GM19238 (cell line): ENCODE measurements at regions not wholly inside any gene's neighbourhood (a gene's known extent, or its start where the extent isn't known, plus 50 kb on each side); places are given as distances from the start of the nearest gene placed in this dataset.
"Not testable (repeated sequence)": the region's sequence is repeated elsewhere in the genome, so short reads cannot be mapped to it uniquely, and the experiment has no call there.

Experiments
- DNase-seq: peaks from one replicate; pipeline ENCODE4 v3.0.0; 2011; ENCODE audit warnings: low spot score; ENCODE audit not compliant: insufficient read length

DNA sequence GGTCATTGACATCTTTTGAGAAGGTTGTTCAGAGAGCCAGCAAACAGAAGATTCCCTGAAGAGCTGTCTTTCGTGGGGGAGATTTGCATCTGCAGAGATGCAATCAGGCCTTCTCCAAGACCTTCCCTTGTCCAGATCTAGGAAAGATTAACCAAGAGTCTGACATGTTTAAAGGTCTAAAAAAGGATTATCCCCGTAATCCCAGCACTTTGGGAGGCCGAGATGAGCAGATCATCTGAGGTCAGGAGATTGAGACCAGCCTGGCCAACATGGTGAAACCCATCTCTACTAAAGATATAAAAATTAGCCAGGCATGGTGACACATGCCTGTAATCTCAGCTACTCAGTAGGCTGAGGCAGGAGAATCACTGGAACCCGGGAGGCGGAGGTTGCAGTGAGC is 169.6 kb upstream of the IRF2BP2 start:
- not testable (repeated sequence) for DNase-seq

DNA sequence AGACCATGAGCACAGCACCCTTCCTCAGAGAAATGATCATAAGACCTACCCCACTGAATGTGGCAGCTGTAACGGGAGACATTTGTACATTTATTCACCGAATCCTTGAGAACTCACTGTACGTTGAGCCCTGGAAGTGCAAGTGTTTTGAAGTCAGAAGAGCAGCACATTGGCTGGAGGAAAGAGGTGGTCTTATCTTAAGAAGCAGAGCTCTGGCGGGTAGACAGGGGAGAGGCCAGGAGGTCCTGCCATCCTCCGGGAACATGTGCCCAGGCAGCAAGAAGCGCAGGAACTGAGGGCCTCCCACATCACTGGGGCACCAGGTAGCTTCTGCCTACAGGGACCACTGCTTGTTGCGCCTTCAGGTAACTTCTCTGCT is 169.2 kb upstream of the IRF2BP2 start:
- no peak for DNase-seq

DNA sequence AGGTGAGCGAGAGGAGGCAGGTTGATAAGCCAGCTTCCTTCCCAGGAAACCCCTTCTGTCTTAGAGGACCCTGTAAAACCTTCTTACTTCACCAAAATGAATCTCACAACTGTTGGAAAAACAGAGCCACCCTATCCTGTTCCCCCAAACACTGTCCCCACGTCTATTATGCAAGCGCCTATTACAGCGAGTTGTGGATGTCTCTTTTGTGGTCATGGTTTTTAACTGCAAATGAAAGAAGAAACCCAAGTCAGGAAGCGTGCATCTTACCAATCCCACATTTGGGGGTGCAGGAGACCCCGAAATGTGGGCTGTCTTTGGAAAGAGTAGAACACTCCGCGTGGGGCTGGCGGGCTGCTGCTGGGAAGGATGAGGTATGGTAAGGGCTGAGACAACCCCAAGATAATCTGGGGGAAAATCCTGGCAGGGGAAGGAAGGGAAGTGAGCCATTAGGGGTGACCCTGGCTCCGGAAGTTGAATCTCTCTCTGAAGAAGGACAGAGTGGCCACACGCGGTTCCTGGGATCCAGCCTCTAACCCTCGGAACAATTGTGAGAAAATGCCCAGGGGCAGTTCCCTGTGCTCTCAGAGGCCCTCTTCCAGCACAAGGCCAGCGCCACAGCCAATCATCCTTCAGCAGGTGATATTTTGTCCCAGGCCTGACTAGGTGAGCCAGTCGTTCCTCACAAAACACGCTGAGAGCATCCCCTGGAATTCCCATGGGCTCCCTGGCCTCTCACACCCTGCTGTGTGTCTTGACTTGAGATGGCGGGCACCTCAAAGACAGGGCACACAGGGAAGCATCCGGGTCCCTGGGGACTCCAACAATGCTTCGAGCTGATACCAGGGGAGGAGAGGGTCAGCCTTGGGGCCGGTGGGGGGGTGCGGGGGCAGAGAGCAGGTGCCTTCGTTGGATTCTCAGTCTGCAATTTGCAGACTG is 168.5 kb upstream of the IRF2BP2 start:
- no peak for DNase-seq

DNA sequence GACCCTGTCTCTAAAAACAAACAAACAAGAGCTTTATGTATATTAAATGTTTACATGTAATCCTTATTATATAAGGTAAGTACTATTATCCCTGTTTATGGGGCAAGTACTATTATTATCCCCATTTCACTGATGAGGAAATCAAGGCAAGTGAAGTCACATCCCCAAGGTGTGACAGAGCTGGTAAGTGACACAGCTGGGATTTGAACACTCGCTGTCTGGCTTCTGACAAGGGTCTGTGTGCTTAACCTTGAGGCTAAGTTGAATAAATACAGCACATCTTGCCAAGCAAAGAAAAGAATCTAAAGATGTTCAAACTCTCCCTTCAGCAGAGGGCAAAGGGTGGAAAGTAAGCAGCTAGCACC is 167.9 kb upstream of the IRF2BP2 start:
- DNase-seq = no peak

DNA sequence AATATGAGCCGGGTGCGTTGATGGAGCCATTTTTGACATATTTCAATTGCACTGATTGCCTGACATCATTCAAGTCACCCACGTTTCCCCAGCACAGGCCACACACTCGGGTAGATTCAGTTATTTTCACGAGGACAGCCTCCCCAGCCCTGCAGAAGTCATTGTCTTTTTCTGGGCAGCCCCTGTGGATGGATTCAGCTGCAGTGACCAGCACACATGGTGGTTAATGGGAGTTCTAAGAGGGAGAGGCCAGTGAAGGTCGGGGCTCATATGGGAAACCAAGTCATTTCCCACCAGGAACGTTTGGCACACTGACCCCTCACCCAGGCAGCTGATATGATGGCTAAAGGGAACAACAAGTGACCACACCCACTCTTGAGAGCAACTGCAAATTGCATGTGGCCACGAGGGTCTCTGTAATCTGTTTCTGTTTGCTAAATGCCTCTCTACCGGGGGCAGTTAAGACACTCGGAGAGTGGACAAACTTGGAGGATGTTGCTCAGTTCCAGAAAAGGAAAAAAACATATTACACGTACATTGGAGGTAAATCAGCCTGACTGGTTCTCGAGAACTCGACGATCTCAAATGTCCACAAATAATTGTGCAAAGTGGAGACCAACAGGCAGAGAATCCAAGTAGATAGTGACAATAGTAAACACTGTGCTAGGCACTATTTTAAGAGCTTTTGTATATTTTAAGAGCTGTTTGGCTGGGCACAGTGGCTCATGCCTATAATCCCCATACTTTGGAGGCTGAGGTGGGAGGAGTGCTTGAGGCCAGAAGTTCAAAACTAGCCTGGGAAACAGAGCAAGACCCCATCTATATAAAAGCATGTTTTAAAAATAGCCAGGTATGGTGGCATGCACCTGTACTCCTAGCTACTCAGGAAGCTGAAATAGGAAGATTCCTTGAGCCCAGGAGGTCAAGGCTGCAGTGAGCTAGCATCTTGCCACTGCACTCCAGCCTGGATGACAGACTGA is 167.2 kb upstream of the IRF2BP2 start:
- no peak for DNase-seq

GRCh38 chr1:234776256-234776875 is 166.4 kb upstream of the IRF2BP2 start:
- DNase-seq = no peak

GRCh38 chr1:234775477-234776246 is 165.7 kb upstream of the IRF2BP2 start:
- DNase-seq = no peak

GRCh38 chr1:234774971-234775370 is 165.0 kb upstream of the IRF2BP2 start:
- no peak for DNase-seq

DNA sequence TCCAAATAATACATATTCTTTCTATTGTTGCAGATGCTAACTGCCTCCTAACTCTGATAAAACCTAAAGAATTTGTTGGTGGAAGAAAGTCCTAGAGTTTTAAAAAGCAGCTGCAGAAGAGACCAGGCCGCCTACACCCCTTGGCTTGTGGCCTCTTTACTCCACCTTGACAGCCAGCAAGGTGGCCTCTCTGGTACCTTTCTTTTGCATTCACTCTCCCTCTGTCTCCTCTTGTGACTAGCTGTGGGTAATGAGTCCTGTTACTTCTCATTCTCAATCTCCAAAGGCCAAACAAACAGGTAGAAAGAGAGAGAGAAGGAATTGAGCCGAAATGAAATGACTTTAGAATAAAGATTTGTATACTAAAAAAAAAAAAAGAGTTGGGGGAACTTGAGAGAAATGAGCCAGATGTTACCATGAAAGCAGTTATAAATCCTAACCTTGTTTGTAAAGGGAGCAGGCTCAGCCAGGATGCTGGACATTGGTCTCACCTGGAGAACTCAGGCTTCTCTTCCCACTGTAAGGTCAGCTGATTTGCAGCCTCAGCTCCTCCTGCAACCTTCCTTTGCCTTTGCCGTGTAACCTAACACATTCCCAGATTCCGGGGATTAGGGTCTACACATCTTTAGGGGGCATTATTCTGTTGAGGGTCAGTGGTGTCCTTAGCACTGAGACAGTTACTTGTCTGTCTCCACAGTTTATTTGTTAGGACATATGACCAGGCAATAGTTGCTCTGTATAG is 164.1 kb upstream of the IRF2BP2 start:
- DNase-seq = no peak

GRCh38 chr1:234772345-234773147 is 162.6 kb upstream of the IRF2BP2 start:
- DNase-seq = peak; percentile 71

DNA sequence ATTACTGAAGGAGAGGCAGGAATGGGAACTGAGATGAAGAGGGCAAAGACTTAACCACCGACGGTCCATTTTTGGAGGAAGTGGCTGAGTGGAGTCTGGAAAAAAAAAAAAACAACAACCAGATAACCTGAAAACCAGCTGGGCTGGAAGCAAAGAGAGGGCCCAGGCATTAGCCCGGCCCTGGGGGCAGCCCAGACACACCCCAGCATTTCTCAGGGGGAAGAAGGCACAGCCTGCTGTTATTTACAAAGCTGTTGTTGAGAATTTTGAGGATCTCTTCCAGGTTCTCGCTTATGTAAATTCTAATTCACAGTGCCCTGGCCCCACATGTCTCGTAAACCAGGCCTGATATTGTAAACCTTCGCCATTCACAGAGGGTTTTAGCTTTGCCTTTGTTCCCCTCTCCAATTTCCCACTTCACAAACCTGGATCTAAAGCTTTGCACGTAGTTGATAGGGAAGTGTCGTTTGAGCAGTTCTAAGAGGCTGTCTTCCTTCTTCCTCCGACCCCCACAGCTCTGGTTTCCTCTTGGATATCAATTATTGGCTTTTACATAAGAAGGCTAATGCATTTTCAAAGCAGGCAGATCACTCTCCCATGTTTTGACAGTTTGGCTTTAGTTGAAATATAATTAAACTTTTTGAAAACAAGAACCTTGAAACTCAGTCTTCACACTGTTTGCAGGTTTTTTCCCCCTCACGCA is 161.8 kb upstream of the IRF2BP2 start:
- no peak for DNase-seq

DNA sequence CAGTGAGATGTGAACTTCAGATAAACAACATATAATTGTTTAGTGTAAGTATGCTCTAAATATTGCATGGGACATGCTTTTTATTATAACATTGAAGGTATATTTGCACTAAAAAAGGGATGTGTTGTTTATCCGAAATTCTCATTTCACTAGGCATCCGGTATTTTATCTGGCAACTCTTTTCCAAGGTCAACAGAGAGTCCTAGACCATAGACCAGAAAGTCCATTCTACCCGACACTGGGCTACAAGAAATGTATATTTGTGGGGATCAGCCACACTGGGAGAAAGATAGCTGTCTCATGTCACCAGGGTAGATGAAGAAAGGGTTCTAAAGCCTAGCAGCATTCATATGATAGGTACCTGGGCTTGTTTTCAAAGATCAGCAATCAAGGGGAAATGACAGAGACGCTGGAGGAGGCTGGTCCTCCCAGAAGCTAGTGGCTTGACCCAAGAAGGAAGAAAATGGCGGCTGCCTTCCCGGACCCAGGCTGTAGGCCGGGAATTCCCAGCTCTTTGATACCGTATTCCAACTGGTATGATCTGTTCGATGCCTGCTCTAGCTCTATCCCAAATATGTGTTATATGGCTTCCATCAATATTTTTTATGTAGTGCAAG is 161.1 kb upstream of the IRF2BP2 start:
- DNase-seq = no peak

GRCh38 chr1:234769986-234770795 is 160.2 kb upstream of the IRF2BP2 start:
- no peak for DNase-seq

DNA sequence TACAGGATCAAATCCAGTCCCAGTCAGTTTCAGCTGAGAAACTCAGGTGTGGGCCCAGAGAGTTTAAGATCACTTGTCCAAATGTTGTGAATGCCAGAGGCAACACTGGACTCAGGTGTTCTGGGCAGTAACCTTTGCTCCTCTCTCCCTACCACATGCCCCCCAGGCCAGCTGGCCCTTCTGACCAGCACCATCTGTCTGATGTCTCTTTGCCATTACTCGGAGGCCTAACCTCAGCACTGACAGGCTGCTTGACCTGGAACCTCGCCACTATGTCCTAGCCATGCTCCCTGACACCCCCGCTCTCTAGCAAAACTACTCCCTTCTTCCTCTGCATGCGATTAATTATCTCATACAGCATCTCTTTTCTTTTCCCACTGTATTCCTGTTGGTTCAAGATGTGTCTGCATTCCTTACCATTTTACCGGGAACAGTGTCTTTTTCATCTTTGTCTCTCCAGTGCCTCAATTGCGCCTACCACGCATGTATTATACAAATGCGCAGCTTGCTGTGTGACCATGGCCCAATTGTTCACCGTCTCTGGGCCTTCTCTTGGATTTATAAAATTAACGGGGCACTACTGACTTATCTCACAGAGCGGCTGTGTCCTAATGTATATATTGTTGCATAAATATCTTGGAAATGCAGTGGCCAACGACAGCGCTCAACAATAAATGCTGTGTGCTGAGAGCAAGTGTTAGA is 159.5 kb upstream of the IRF2BP2 start:
- DNase-seq = no peak

DNA sequence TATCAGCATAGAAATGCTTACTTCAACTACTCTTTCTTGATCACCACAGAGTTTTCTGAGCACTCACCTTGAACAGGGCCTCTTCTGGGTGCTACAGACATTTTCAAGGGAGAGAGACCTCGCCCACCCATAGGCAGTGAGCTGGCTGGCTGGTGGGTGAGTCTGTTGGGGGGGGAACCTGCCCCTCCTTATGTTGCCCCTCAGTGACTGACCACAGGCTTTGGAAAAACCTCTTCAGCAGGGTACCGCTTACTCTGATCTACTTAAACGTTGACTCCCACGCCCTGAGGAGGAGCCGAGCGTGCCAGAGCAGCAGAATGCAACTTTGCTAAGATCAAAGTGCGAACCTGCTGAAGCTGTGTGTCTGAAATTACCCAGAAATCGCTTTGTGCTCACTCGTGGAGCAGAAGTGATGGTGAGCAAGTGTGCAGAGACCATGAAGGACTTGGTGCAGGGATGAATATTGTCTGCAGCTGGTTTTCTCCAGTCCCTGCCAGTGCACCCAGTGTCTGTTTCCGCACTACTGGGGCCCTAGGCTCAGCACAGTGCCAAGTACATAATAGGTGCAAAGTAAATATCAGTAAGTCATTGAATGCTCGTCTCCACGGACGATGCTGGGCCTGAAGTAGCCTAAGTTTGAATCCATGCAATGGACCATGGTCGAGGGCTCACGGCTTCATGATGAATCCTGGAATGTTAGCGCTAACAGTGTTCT is 158.7 kb upstream of the IRF2BP2 start:
- no peak for DNase-seq

DNA sequence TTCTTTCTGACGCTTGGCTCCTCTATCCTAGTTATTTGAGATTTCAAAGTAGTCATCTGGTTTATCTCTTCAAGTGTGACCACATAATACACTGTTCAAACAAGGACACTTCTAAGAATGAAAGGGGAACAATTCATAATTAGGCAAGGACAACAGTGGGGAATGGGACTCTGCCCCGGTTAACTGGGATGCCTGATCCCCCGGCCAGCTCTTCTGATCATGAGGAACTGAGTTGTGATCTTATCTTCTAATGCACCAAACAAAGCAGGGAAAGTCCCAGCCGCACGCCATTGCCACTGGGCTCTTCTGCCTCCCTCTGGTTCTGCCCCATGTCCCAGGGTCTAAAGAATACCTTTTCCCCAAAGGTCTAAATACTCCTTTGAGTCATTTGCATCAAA is 158.2 kb upstream of the IRF2BP2 start:
- no peak for DNase-seq
